ENCODE measurements at regions not wholly inside any gene's neighbourhood (a gene's known extent, or its start where the extent isn't known, plus 50 kb on each side); places are given as distances from the start of the nearest gene placed in this dataset.

DNA sequence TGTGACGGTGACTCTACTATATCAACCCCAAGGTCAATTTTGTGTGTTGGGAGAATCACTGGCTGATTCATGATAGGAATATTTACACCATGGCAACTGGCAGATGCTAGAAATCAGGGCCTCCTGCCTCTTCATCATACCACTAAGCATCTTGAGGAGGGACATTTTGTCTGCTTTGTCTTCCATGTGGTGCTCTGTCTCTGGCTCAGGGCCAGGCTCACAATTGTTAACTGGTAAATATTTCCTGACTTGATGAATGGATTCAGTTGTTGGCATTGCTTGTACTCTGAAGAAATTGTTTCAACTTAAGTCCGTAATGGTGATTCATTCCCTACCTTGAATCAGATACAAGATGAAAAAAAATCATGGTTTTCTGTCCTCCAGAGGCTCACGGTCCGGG lies 292.7 kb downstream of the HAPSTR1 start:
- Mint-ChIP-seq H3K4me3 (no peak overlapping the region), H3K27ac (no peak overlapping the region)
- no peaks in the 10 kb centered on the region for H3K79me2 ChIP-seq (replicated peaks; ENCODE audit: insufficient read depth)

More for the DNA sequence above, 292.7 kb downstream of the HAPSTR1 start:
- Histone ChIP-seq H3K27ac (ENCODE audit: low read depth) (no peak overlapping the region), H4K20me1 (replicated peaks; ENCODE audit: insufficient read depth) (no peaks in the 10 kb centered on the region), H3K36me3 (ENCODE audit: insufficient read depth) (no peaks in the 10 kb centered on the region), H3K4me3 (no peak overlapping the region), H3K27me3 (ENCODE audit: insufficient read depth) (no peaks in the 10 kb centered on the region), H3F3A (replicated peaks; ENCODE audit: low read depth) (no peaks in the 10 kb centered on the region), H3K4me1 (ENCODE audit: insufficient read depth) (no peaks in the 10 kb centered on the region), H2AFZ (no peak overlapping the region), H3K4me2 (no peak overlapping the region), H3K9me2 (ENCODE audit: insufficient read depth) (peaks cover 5% of the 10 kb centered on the region; the same call in 1 of the 2 replicates)
- no peak for ATAC-seq
- Mint-ChIP-seq H3K27me3 (ENCODE audit: insufficient read depth, low read depth, poor library complexity) (peaks cover 2% of the 10 kb centered on the region), H3K4me1 (no peaks in the 10 kb centered on the region), H3K36me3 (ENCODE audit: low read depth) (peaks cover 9% of the 10 kb centered on the region), H3K9me3 (peaks cover 29% of the 10 kb centered on the region)
- TF ChIP-seq CREB1 (CRISPR knock-in tag; IDR thresholded peaks at IDR 0.05; ENCODE audit: low read depth) (no peak), EZH2 (IDR thresholded peaks at IDR 0.05; ENCODE audit: low read depth, unreplicated experiment) (no peak), STAT1 (IDR thresholded peaks at IDR 0.05; ENCODE audit: unreplicated experiment) (no peak), ZNF331 (CRISPR knock-in tag; IDR thresholded peaks at IDR 0.05; ENCODE audit: low read depth) (no peak), POLR2AphosphoS5 (IDR thresholded peaks at IDR 0.05; ENCODE audit: low read depth) (no peak), JUNB (IDR thresholded peaks at IDR 0.05; ENCODE audit: unreplicated experiment) (no peak)
- TF ChIP-seq, protein P1, sequence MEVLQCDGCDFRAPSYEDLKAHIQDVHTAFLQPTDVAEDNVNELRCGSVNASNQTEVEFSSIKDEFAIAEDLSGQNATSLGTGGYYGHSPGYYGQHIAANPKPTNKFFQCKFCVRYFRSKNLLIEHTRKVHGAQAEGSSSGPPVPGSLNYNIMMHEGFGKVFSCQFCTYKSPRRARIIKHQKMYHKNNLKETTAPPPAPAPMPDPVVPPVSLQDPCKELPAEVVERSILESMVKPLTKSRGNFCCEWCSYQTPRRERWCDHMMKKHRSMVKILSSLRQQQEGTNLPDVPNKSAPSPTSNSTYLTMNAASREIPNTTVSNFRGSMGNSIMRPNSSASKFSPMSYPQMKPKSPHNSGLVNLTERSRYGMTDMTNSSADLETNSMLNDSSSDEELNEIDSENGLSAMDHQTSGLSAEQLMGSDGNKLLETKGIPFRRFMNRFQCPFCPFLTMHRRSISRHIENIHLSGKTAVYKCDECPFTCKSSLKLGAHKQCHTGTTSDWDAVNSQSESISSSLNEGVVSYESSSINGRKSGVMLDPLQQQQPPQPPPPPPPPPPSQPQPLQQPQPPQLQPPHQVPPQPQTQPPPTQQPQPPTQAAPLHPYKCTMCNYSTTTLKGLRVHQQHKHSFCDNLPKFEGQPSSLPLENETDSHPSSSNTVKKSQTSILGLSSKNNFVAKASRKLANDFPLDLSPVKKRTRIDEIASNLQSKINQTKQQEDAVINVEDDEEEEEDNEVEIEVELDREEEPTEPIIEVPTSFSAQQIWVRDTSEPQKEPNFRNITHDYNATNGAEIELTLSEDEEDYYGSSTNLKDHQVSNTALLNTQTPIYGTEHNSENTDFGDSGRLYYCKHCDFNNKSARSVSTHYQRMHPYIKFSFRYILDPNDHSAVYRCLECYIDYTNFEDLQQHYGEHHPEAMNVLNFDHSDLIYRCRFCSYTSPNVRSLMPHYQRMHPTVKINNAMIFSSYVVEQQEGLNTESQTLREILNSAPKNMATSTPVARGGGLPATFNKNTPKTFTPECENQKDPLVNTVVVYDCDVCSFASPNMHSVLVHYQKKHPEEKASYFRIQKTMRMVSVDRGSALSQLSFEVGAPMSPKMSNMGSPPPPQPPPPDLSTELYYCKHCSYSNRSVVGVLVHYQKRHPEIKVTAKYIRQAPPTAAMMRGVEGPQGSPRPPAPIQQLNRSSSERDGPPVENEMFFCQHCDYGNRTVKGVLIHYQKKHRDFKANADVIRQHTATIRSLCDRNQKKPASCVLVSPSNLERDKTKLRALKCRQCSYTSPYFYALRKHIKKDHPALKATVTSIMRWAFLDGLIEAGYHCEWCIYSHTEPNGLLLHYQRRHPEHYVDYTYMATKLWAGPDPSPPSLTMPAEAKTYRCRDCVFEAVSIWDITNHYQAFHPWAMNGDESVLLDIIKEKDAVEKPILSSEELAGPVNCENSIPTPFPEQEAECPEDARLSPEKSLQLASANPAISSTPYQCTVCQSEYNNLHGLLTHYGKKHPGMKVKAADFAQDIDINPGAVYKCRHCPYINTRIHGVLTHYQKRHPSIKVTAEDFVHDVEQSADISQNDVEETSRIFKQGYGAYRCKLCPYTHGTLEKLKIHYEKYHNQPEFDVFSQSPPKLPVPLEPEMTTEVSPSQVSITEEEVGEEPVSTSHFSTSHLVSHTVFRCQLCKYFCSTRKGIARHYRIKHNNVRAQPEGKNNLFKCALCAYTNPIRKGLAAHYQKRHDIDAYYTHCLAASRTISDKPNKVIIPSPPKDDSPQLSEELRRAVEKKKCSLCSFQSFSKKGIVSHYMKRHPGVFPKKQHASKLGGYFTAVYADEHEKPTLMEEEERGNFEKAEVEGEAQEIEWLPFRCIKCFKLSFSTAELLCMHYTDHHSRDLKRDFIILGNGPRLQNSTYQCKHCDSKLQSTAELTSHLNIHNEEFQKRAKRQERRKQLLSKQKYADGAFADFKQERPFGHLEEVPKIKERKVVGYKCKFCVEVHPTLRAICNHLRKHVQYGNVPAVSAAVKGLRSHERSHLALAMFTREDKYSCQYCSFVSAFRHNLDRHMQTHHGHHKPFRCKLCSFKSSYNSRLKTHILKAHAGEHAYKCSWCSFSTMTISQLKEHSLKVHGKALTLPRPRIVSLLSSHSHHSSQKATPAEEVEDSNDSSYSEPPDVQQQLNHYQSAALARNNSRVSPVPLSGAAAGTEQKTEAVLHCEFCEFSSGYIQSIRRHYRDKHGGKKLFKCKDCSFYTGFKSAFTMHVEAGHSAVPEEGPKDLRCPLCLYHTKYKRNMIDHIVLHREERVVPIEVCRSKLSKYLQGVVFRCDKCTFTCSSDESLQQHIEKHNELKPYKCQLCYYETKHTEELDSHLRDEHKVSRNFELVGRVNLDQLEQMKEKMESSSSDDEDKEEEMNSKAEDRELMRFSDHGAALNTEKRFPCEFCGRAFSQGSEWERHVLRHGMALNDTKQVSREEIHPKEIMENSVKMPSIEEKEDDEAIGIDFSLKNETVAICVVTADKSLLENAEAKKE (CRISPR knock-in tag; IDR thresholded peaks at IDR 0.05) = no peak
- TF ChIP-seq, protein P2, sequence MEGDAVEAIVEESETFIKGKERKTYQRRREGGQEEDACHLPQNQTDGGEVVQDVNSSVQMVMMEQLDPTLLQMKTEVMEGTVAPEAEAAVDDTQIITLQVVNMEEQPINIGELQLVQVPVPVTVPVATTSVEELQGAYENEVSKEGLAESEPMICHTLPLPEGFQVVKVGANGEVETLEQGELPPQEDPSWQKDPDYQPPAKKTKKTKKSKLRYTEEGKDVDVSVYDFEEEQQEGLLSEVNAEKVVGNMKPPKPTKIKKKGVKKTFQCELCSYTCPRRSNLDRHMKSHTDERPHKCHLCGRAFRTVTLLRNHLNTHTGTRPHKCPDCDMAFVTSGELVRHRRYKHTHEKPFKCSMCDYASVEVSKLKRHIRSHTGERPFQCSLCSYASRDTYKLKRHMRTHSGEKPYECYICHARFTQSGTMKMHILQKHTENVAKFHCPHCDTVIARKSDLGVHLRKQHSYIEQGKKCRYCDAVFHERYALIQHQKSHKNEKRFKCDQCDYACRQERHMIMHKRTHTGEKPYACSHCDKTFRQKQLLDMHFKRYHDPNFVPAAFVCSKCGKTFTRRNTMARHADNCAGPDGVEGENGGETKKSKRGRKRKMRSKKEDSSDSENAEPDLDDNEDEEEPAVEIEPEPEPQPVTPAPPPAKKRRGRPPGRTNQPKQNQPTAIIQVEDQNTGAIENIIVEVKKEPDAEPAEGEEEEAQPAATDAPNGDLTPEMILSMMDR (conservative IDR thresholded peaks at IDR 0.05; ENCODE audit: low read depth in 2 of 2) = no peak
- TF ChIP-seq, protein P3, sequence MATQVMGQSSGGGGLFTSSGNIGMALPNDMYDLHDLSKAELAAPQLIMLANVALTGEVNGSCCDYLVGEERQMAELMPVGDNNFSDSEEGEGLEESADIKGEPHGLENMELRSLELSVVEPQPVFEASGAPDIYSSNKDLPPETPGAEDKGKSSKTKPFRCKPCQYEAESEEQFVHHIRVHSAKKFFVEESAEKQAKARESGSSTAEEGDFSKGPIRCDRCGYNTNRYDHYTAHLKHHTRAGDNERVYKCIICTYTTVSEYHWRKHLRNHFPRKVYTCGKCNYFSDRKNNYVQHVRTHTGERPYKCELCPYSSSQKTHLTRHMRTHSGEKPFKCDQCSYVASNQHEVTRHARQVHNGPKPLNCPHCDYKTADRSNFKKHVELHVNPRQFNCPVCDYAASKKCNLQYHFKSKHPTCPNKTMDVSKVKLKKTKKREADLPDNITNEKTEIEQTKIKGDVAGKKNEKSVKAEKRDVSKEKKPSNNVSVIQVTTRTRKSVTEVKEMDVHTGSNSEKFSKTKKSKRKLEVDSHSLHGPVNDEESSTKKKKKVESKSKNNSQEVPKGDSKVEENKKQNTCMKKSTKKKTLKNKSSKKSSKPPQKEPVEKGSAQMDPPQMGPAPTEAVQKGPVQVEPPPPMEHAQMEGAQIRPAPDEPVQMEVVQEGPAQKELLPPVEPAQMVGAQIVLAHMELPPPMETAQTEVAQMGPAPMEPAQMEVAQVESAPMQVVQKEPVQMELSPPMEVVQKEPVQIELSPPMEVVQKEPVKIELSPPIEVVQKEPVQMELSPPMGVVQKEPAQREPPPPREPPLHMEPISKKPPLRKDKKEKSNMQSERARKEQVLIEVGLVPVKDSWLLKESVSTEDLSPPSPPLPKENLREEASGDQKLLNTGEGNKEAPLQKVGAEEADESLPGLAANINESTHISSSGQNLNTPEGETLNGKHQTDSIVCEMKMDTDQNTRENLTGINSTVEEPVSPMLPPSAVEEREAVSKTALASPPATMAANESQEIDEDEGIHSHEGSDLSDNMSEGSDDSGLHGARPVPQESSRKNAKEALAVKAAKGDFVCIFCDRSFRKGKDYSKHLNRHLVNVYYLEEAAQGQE (IDR thresholded peaks at IDR 0.05; ENCODE audit: unreplicated experiment) = no peak
- DNase-seq (ENCODE audit: low spot score) = no peak
